K562 (cell line): ENCODE measurements at regions not wholly inside any gene's neighbourhood (a gene's known extent, or its start where the extent isn't known, plus 50 kb on each side); places are given as distances from the start of the nearest gene placed in this dataset.
A peak's percentile ranks its signal among the peaks of the same experiment; 100 is the strongest.

ENCODE experiments used
- BCL6 ChIP-seq: fragments of 250-450 bp; sonication (Bioruptor Pico); IDR thresholded peaks from 2 replicates; pipeline ENCODE4 v1.4.0; 2020
- CTCF ChIP-seq, 3 experiments: IDR thresholded peaks in 2 of 3; conservative IDR thresholded peaks in 1 of 3; 2 replicates each; pipeline ENCODE4 v1.5.1; 2011 to 2012; ENCODE audit warnings: low read length in 3 of 3, mild to moderate bottlenecking in 3 of 3, control low read depth in 2 of 3, improper control_type of control experiment in 1 of 3, inconsistent platforms in 1 of 3, low read depth in 1 of 3, mixed read lengths in 1 of 3, moderate library complexity in 1 of 3; ENCODE audit not compliant: insufficient read depth in 2 of 3
- EP400 ChIP-seq: fragments of 450-650 bp; IDR thresholded peaks from 2 replicates; pipeline ENCODE4 v1.6.1; 2017; ENCODE audit warnings: antibody characterized with exemption, mild to moderate bottlenecking, moderate library complexity
- FOXK1 ChIP-seq: sonication (generic); formaldehyde crosslinking; IDR thresholded peaks from 2 replicates; pipeline ENCODE4 v1.8.0; 2022; ENCODE audit warnings: missing genetic modification reagents, mild to moderate bottlenecking, borderline replicate concordance
- HDAC6 ChIP-seq: IDR thresholded peaks from 2 replicates; pipeline ENCODE4 v1.6.1; 2012; ENCODE audit warnings: low read depth, mild to moderate bottlenecking, control low read depth, inconsistent platforms, low read length, moderate library complexity
- LARP7 ChIP-seq: fragments of 450-650 bp; IDR thresholded peaks from 2 replicates; pipeline ENCODE4 v1.6.1; 2016
- PML ChIP-seq: IDR thresholded peaks from 2 replicates; pipeline ENCODE4 v1.6.1; 2012; ENCODE audit warnings: low read length, inconsistent platforms
- UBTF ChIP-seq, 2 experiments: IDR thresholded peaks; 2 replicates each; pipeline ENCODE4 v1.6.1; 2012; ENCODE audit warnings: improper control_type of control experiment in 2 of 2, low read depth in 2 of 2, low read length in 2 of 2, borderline replicate concordance in 1 of 2
- ZNF253 ChIP-seq: fragments of 250-450 bp; sonication (Bioruptor Pico); conservative IDR thresholded peaks from 2 replicates; pipeline ENCODE4 v1.6.1; 2021; ENCODE audit warnings: mild to moderate bottlenecking
- ZNF584 ChIP-seq: fragments of 200-800 bp; sonication (Bioruptor generic); IDR thresholded peaks from 2 replicates; pipeline ENCODE4 v1.6.1; 2016; ENCODE audit warnings: low read depth, mild to moderate bottlenecking, missing genetic modification characterization, missing compliant biosample characterization

GRCh38 chr7:120164-120991 is 72.0 kb upstream of the FAM20C start:
- TF ChIP-seq PML: no peak
- no peak for TF ChIP-seq ZNF253 (CRISPR knock-in tag)
- no peak for TF ChIP-seq ZNF584 (CRISPR knock-in tag)
- no peak for TF ChIP-seq HDAC6
- no peak for TF ChIP-seq UBTF (IDR thresholded peaks at IDR 0.05; ENCODE audit: borderline replicate concordance in 1 of 2, low read depth in 2 of 2, low read length in 2 of 2)
- no peak for TF ChIP-seq EP400
- no peak for TF ChIP-seq LARP7
- peak in 1 of 3 experiments; percentile 31; a peak in 1 of 6 replicates for TF ChIP-seq CTCF (IDR thresholded peaks at IDR 0.05 in 2 of 3, conservative IDR thresholded peaks at IDR 0.05 in 1 of 3; ENCODE audit: insufficient read depth in 2 of 3, low read depth in 1 of 3, low read length in 3 of 3)
- TF ChIP-seq FOXK1 (CRISPR knock-in tag): no peak
- TF ChIP-seq BCL6 (CRISPR knock-in tag): no peak
